ENCODE measurements at regions not wholly inside any gene's neighbourhood (a gene's known extent, or its start where the extent isn't known, plus 50 kb on each side); places are given as distances from the start of the nearest gene placed in this dataset.

- H3K4me3 ChIP-seq (ENCODE audit: low read depth, low read length): no peak overlapping the region
- no peaks in the 10 kb centered on the region for H3K27me3 ChIP-seq (ENCODE audit: control insufficient read depth, insufficient read depth, low read length)
- no peaks in the 10 kb centered on the region for H3K36me3 ChIP-seq (ENCODE audit: control insufficient read depth, insufficient read depth, low read length)
- no peak for TF ChIP-seq CTCF (IDR thresholded peaks at IDR 0.05; ENCODE audit: insufficient read depth, low read length, poor library complexity, severe bottlenecking)
- no peak for DNase-seq (ENCODE audit: low read depth)
Observed at GRCh38 chr1:209377995-209378394, 205.5 kb upstream of the CAMK1G start.

GRCh38 chr1:209379280-209379679, 204.2 kb upstream of the CAMK1G start:
- DNase-seq (ENCODE audit: low read depth): no peak
- Histone ChIP-seq H3K27me3 (ENCODE audit: control insufficient read depth, insufficient read depth, low read length) (no peaks in the 10 kb centered on the region), H3K4me3 (ENCODE audit: low read depth, low read length) (no peak overlapping the region), H3K36me3 (ENCODE audit: control insufficient read depth, insufficient read depth, low read length) (no peaks in the 10 kb centered on the region)
- TF ChIP-seq CTCF (IDR thresholded peaks at IDR 0.05; ENCODE audit: insufficient read depth, low read length, poor library complexity, severe bottlenecking): no peak

DNA sequence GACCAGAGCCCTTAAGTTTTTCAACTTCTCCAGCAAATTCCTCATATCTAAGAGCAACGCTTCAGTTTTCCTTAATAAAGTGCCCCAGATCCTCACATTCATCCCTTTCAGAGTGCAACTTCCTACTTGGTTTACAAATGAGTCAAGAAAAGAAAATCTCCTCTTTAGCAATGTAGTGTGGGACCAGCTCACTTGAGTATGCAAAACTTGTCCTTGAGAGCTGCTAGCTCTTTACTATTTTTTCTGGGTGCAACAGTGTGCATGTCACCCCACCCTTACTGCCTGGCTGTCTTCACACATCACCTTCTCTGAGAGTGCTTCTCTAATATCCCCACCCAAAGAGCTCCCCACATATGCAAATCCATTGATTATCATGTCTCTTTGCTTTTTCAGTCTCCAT, 203.1 kb upstream of the CAMK1G start:
- no peak for DNase-seq (ENCODE audit: low read depth)
- H3K4me3 ChIP-seq (ENCODE audit: low read depth, low read length): no peak overlapping the region
- H3K27me3 ChIP-seq (ENCODE audit: control insufficient read depth, insufficient read depth, low read length): no peaks in the 10 kb centered on the region
- H3K36me3 ChIP-seq (ENCODE audit: control insufficient read depth, insufficient read depth, low read length): no peaks in the 10 kb centered on the region
- no peak for TF ChIP-seq CTCF (IDR thresholded peaks at IDR 0.05; ENCODE audit: insufficient read depth, low read length, poor library complexity, severe bottlenecking)

GRCh38 chr1:209382231-209383100, 201.0 kb upstream of the CAMK1G start:
- TF ChIP-seq CTCF (IDR thresholded peaks at IDR 0.05; ENCODE audit: insufficient read depth, low read length, poor library complexity, severe bottlenecking): no peak
- no peaks in the 10 kb centered on the region for H3K36me3 ChIP-seq (ENCODE audit: control insufficient read depth, insufficient read depth, low read length)

GRCh38 chr1:209383422-209383821, 200.1 kb upstream of the CAMK1G start:
- Histone ChIP-seq H3K36me3 (ENCODE audit: control insufficient read depth, insufficient read depth, low read length) (no peaks in the 10 kb centered on the region), H3K4me3 (ENCODE audit: low read depth, low read length) (no peak overlapping the region), H3K27me3 (ENCODE audit: control insufficient read depth, insufficient read depth, low read length) (no peaks in the 10 kb centered on the region)
- TF ChIP-seq CTCF (IDR thresholded peaks at IDR 0.05; ENCODE audit: insufficient read depth, low read length, poor library complexity, severe bottlenecking): no peak
- no peak for DNase-seq (ENCODE audit: low read depth)

More at GRCh38 chr1:209382231-209383100, 201.0 kb upstream of the CAMK1G start:
- H3K4me3 ChIP-seq (ENCODE audit: low read depth, low read length): no peak overlapping the region
- no peak for DNase-seq (ENCODE audit: low read depth)
- H3K27me3 ChIP-seq (ENCODE audit: control insufficient read depth, insufficient read depth, low read length): no peaks in the 10 kb centered on the region
